Osteocyte (in vitro differentiated cells): ENCODE measurements at regions not wholly inside any gene's neighbourhood (a gene's known extent, or its start where the extent isn't known, plus 50 kb on each side); places are given as distances from the start of the nearest gene placed in this dataset.
"Not testable (repeated sequence)": the region's sequence is repeated elsewhere in the genome, so short reads cannot be mapped to it uniquely, and the experiment has no call there.

Experiments
- DNase-seq: peaks from one replicate; pipeline ENCODE4 v3.0.0; 2021; ENCODE audit warnings: mixed read lengths; ENCODE audit not compliant: unreplicated experiment; ENCODE audit errors: extremely low spot score
- H3K27ac Mint-ChIP-seq: one replicate; pipeline ENCODE4 v1.8.0; 2021; ENCODE audit warnings: mild to moderate bottlenecking, mixed read lengths; ENCODE audit not compliant: unreplicated experiment
- H3K27me3 Mint-ChIP-seq: one replicate; pipeline ENCODE4 v1.8.0; 2021; ENCODE audit warnings: mixed read lengths; ENCODE audit not compliant: unreplicated experiment
- H3K36me3 Mint-ChIP-seq: one replicate; pipeline ENCODE4 v1.8.0; 2021; ENCODE audit warnings: mixed read lengths; ENCODE audit not compliant: unreplicated experiment
- H3K4me1 Mint-ChIP-seq: one replicate; pipeline ENCODE4 v1.8.0; 2021; ENCODE audit warnings: mixed read lengths; ENCODE audit not compliant: unreplicated experiment
- H3K4me3 Mint-ChIP-seq: one replicate; pipeline ENCODE4 v1.8.0; 2021; ENCODE audit warnings: mild to moderate bottlenecking, moderate library complexity, mixed read lengths; ENCODE audit not compliant: unreplicated experiment
- H3K9me3 Mint-ChIP-seq: one replicate; pipeline ENCODE4 v1.8.0; 2021; ENCODE audit warnings: mixed read lengths; ENCODE audit not compliant: unreplicated experiment
- TF ChIP-seq, protein P1 (sequence below): fragments of 200-600 bp; sonication (generic); IDR thresholded peaks from 2 replicates; pipeline ENCODE4 v1.5.0; 2021; ENCODE audit warnings: antibody characterized with exemption, mild to moderate bottlenecking, moderate library complexity

DNA sequence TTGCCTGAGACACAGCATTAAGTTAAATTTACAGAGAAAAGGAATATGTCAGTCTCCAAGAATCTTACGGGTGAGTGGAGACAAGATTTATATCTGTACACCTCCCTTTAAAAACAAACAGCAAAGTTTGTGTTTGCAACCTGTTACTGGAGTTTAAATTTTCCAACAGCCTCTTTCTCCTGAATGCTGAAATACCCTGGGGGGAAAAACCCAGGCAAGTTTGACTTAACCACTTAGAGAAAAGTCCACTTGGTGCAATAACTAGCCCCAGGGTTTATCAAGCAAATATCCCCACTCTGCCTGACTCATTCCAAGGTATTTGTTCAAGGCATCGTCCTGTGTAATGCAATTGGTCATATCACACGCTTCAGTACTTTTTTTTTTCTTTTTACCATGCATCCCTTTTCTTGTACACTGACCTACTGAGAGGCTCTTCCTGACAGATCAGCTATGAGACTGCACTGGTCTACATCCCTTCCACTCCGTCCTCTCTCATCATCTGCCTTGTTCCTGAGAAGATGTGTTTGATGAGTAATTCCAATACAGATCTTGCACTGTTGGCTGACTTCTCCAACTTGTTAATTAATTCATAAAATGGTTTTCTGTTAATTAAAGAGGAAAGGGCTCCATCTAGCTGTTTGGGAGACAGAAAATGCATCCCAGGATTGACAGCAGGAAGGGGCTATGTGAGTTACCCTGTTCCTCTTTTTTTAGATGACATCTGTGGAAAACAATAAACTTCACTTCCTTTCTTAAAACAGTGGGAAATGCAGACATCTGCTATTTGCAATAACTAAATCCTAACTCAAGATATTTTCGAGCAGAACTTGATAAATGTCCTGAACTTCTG, 212.5 kb upstream of the IRS2 start:
- DNase-seq: no peak
- H3K9me3 Mint-ChIP-seq: no peaks in the 10 kb centered on the region
- TF ChIP-seq, protein P1, sequence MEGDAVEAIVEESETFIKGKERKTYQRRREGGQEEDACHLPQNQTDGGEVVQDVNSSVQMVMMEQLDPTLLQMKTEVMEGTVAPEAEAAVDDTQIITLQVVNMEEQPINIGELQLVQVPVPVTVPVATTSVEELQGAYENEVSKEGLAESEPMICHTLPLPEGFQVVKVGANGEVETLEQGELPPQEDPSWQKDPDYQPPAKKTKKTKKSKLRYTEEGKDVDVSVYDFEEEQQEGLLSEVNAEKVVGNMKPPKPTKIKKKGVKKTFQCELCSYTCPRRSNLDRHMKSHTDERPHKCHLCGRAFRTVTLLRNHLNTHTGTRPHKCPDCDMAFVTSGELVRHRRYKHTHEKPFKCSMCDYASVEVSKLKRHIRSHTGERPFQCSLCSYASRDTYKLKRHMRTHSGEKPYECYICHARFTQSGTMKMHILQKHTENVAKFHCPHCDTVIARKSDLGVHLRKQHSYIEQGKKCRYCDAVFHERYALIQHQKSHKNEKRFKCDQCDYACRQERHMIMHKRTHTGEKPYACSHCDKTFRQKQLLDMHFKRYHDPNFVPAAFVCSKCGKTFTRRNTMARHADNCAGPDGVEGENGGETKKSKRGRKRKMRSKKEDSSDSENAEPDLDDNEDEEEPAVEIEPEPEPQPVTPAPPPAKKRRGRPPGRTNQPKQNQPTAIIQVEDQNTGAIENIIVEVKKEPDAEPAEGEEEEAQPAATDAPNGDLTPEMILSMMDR: peak; percentile 28

DNA sequence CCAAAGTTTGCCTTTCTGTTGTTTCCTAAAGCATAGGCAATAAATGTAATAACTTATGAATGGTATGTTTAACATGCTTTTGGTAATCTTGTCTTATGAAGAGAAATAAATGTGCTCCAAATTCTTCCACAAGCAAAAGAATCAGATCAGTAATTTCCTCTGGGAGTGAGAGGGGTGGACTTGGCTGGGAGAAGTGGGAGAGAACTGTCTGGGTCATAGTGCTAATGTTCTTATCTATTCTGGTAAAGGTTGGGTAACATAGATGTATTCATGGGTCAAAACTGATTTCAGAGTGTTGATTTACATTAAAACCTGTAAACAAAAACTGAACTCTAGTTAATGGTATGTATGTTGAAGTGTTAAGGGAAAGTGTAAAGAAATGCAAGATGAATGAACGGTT, 211.7 kb upstream of the IRS2 start:
- TF ChIP-seq, protein P1: no peak
- Mint-ChIP-seq H3K27me3 (no peaks in the 10 kb centered on the region), H3K36me3 (no peaks in the 10 kb centered on the region), H3K27ac (no peak overlapping the region), H3K4me1 (peaks cover 48% of the 10 kb centered on the region), H3K9me3 (no peaks in the 10 kb centered on the region), H3K4me3 (no peak overlapping the region)
- no peak for DNase-seq

More for the DNA sequence above, 212.5 kb upstream of the IRS2 start:
- Mint-ChIP-seq H3K36me3 (no peaks in the 10 kb centered on the region), H3K27ac (peak overlapping the region; percentile 29), H3K4me1 (peaks cover 48% of the 10 kb centered on the region), H3K4me3 (no peak overlapping the region), H3K27me3 (no peaks in the 10 kb centered on the region)

DNA sequence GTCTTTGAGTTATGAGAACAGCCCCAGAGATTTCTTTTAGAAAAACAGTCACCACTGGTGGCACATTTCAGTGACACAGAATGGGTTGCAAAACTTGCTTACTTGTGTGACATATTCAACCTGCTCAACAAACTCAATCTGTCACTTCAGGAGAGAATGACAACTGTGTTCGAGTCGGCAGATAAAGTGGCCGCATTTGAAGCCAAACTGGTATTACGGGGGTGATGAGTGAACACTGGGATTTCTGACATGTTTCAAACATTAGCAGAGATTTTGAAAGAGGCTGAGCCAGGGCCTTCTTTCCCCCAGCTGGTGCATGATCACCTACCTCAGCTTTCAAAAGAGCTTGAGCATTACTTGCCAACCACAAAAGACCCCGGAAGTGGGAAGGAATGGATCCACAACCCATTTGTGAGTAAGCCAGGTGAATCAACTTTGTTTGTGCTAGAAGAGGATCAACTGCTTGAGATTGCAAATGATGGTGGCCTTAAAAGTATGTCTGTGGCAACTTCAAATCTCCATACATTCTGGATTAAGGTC, 210.7 kb upstream of the IRS2 start:
- H3K36me3 Mint-ChIP-seq, H3K9me3 Mint-ChIP-seq, H3K27me3 Mint-ChIP-seq, DNase-seq, H3K4me3 Mint-ChIP-seq, H3K27ac Mint-ChIP-seq: not testable (repeated sequence)
- peaks cover 44% of the 10 kb centered on the region for H3K4me1 Mint-ChIP-seq

DNA sequence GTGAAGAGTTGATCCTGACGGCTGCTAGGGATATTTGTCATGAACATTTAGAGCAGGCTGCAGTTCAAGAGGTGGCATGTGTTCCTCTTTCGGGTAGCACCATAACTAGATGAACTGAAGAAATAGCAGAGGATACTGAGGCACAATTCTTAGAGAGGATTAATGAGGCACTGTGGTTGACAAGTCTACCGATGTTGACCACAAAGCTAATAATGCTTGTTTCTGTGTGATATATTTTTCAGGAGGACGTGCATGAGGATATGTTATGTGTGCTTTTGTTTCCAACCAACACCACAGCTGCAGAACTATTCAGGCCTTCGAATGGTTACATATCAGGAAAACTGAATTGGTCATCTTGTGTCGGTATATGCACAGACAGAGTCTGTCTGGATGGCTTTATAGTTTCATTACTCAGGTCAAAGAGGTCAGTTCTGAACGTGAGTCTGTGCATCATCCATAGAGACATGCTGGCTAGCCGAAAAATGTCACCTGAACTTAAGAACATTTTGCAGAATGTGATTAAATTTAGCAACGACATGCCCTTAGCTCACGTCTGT, 210.1 kb upstream of the IRS2 start:
- Mint-ChIP-seq H3K4me1 (peaks cover 37% of the 10 kb centered on the region), H3K36me3 (no peaks in the 10 kb centered on the region), H3K27me3 (no peaks in the 10 kb centered on the region), H3K9me3 (no peaks in the 10 kb centered on the region), H3K27ac (no peak overlapping the region), H3K4me3 (no peak overlapping the region)
- TF ChIP-seq, protein P1: no peak
- DNase-seq: no peak

DNA sequence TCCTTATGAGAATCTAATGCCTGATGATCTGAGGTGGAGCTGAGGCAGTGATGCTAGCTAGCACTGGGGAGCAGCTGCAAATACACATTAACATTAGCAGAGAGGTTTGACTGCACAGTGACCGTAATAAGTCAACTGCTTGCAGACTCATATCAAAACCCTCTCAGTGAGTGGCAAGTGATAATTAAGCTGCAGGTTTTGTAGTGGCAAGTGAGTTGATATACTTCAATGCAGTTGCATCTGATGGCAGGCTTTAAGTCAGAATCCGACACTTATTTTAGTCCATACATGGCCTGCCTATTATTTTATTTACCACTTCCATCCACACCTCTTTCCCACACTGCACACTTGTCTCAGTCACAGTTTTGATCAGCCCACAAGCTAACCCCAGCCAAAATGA, 209.2 kb upstream of the IRS2 start:
- DNase-seq: no peak
- no peak overlapping the region for H3K4me3 Mint-ChIP-seq
- no peaks in the 10 kb centered on the region for H3K27me3 Mint-ChIP-seq
- H3K36me3 Mint-ChIP-seq: no peaks in the 10 kb centered on the region
- H3K27ac Mint-ChIP-seq: no peak overlapping the region
- H3K9me3 Mint-ChIP-seq: no peaks in the 10 kb centered on the region
- peaks cover 31% of the 10 kb centered on the region for H3K4me1 Mint-ChIP-seq
- TF ChIP-seq, protein P1: no peak
